GM23248 (cell line): ENCODE measurements at regions not wholly inside any gene's neighbourhood (a gene's known extent, or its start where the extent isn't known, plus 50 kb on each side); places are given as distances from the start of the nearest gene placed in this dataset.

Source experiments
- EZH2 ChIP-seq: fragments of 200-600 bp; sonication (generic); IDR thresholded peaks from 2 replicates; pipeline ENCODE4 v1.6.1; 2018; ENCODE audit warnings: antibody characterized with exemption, mild to moderate bottlenecking; ENCODE audit not compliant: insufficient read depth, poor library complexity, severe bottlenecking
- EZH2phosphoT487 ChIP-seq: fragments of 200-600 bp; sonication (generic); IDR thresholded peaks from 2 replicates; pipeline ENCODE4 v1.6.1; 2018; ENCODE audit warnings: antibody characterized with exemption, moderate library complexity, mild to moderate bottlenecking, low read depth; ENCODE audit not compliant: insufficient read depth

DNA sequence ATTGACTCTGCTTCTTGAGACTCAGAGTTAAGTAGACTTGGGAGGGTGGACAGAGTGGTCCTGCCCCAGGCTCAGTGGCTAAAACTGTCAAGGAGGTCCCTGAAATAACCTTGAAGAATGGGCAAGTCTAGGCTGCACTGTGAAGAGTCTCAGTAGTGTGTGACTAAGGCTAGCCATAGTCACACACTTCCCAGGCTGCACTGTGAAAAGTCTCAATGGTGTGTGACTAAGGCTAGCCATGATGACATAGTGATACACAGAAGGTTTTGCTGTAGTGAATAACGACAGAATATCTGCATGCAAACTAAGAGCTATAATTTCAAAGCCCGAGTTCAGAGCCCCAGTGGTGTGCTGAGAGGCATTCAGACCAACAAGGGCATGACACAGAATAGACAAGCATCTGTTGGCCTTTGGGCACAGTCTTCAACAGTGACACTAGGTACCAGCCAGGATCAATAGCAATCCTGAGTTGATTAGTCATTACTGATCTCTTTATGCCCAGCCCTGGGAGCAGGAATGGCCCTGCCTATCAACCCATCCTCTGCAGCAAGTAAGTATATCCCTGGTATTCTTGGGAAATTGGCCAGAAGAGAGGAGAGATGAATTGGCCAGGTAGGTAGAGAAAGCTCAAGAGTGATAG lies 72.4 kb upstream of the BBX start:
- TF ChIP-seq EZH2 (no peak), EZH2phosphoT487 (no peak)
